Caco-2 (cell line): ENCODE measurements at regions not wholly inside any gene's neighbourhood (a gene's known extent, or its start where the extent isn't known, plus 50 kb on each side); places are given as distances from the start of the nearest gene placed in this dataset.

ENCODE experiments used
- BruUV-seq: library from RNA; stranded (reverse); fragments of 400-500 nt; replicated peaks from 2 replicates; lab custom pipeline; 2021; lab: Mats Ljungman, UMichigan
- CTCF ChIA-PET: fragments of 300-600 bp; sonication (Branson Sonifier 250); formaldehyde crosslinking; loops from one replicate; lab custom pipeline; 2022; ENCODE audit warnings: antibody characterized with exemption; lab: Charles Lee
- POLR2A ChIA-PET: fragments of 300-600 bp; sonication (Branson Sonifier 250); formaldehyde crosslinking; loops from one replicate; lab custom pipeline; 2022; ENCODE audit warnings: antibody characterized with exemption; lab: Charles Lee
- DNase-seq, 2 experiments: peaks; one replicate each; pipeline versions ENCODE4 v3.0.0 to v3.0.0-alpha.2; 2020 to 2022
- H3K27me3 ChIP-seq: replicated peaks from 2 replicates; pipeline ENCODE4 v1.6.0; 2011; ENCODE audit warnings: low read length; ENCODE audit not compliant: control insufficient read depth, insufficient read depth
- H3K36me3 ChIP-seq: 2 replicates; pipeline ENCODE4 v1.5.1; 2011; ENCODE audit warnings: low read length; ENCODE audit not compliant: control insufficient read depth, insufficient read depth
- H3K4me1 ChIP-seq: fragments of 250-450 bp; sonication (Bioruptor Pico); 2 replicates; pipeline ENCODE4 v1.5.1; 2020; ENCODE audit warnings: mild to moderate bottlenecking
- H3K4me3 ChIP-seq: 2 replicates; pipeline ENCODE4 v1.5.1; 2011; ENCODE audit warnings: low read depth, mild to moderate bottlenecking, control low read depth, low read length
- H3K9me3 ChIP-seq: fragments of 250-450 bp; sonication (Bioruptor Pico); 2 replicates; pipeline ENCODE4 v1.5.1; 2020; ENCODE audit warnings: mild to moderate bottlenecking, moderate library complexity
- H3K27ac Mint-ChIP-seq: one replicate; pipeline ENCODE4 v1.8.0; 2022; ENCODE audit warnings: mixed read lengths; ENCODE audit not compliant: unreplicated experiment
- H3K27me3 Mint-ChIP-seq: one replicate; pipeline ENCODE4 v1.8.0; 2022; ENCODE audit warnings: mixed read lengths; ENCODE audit not compliant: insufficient read depth, unreplicated experiment
- H3K36me3 Mint-ChIP-seq: one replicate; pipeline ENCODE4 v1.8.0; 2022; ENCODE audit warnings: mild to moderate bottlenecking, mixed read lengths; ENCODE audit not compliant: insufficient read depth, unreplicated experiment
- H3K4me1 Mint-ChIP-seq: one replicate; pipeline ENCODE4 v1.8.0; 2022; ENCODE audit warnings: low read depth, mixed read lengths; ENCODE audit not compliant: unreplicated experiment
- H3K4me3 Mint-ChIP-seq: one replicate; pipeline ENCODE4 v1.8.0; 2022; ENCODE audit warnings: mild to moderate bottlenecking, moderate library complexity, mixed read lengths; ENCODE audit not compliant: unreplicated experiment
- H3K9me3 Mint-ChIP-seq: one replicate; pipeline ENCODE4 v1.8.0; 2022; ENCODE audit warnings: mixed read lengths; ENCODE audit not compliant: unreplicated experiment
- CTCF ChIP-seq, 2 experiments: fragments of 200-600 bp in 1 of 2; IDR thresholded peaks; 1 replicate in 1 of 2; 2 replicates in 1 of 2; pipeline versions ENCODE4 v1.5.1 to v1.8.0; 2011 to 2022; ENCODE audit warnings: antibody characterized with exemption in 1 of 2, control low read depth in 1 of 2, inconsistent platforms in 1 of 2, low read depth in 1 of 2, low read length in 1 of 2, mild to moderate bottlenecking in 1 of 2, moderate library complexity in 1 of 2; ENCODE audit not compliant: insufficient read depth in 1 of 2, severe bottlenecking in 1 of 2, unreplicated experiment in 1 of 2
- intact Hi-C: fragments of 100-400 bp; cut with micrococcal nuclease; formaldehyde crosslinking; loops from one replicate; pipeline ENCODE4 v1.10.0; 2022; ENCODE audit not compliant: unreplicated experiment

- no peaks in the 10 kb centered on the region for H3K9me3 ChIP-seq
- H3K4me3 Mint-ChIP-seq = no peak overlapping the region
- no peaks in the 10 kb centered on the region for H3K36me3 Mint-ChIP-seq
- H3K27me3 Mint-ChIP-seq = no peaks in the 10 kb centered on the region
- no peaks in the 10 kb centered on the region for H3K4me1 ChIP-seq
- ChIA-PET POLR2A (no interaction called here), CTCF (no interaction called here)
- TF ChIP-seq CTCF (IDR thresholded peaks at IDR 0.05; ENCODE audit: insufficient read depth in 1 of 2, low read depth in 1 of 2, low read length in 1 of 2, severe bottlenecking in 1 of 2, unreplicated experiment in 1 of 2) = no peak
- H3K4me1 Mint-ChIP-seq = no peaks in the 10 kb centered on the region
- H3K27me3 ChIP-seq = no peaks in the 10 kb centered on the region
- H3K36me3 ChIP-seq = no peaks in the 10 kb centered on the region
- no TSS peak for BruUV-seq
- DNase-seq = no peak
- no peak overlapping the region for H3K4me3 ChIP-seq
- no peak overlapping the region for H3K27ac Mint-ChIP-seq
- intact Hi-C loops = no loop called here
- H3K9me3 Mint-ChIP-seq = no peaks in the 10 kb centered on the region
These were observed 339.2 kb downstream of the TENT5A start for GRCh38 chr6:81413306-81413705.

GRCh38 chr6:81401970-81402690 is 350.4 kb downstream of the TENT5A start:
- no peak overlapping the region for H3K4me3 Mint-ChIP-seq
- Histone ChIP-seq H3K9me3 (no peaks in the 10 kb centered on the region), H3K27me3 (no peaks in the 10 kb centered on the region), H3K4me1 (no peaks in the 10 kb centered on the region), H3K4me3 (no peak overlapping the region), H3K36me3 (no peaks in the 10 kb centered on the region)
- intact Hi-C loops = no loop called here
- DNase-seq = no peak
- BruUV-seq = no TSS peak
- TF ChIP-seq CTCF (IDR thresholded peaks at IDR 0.05; ENCODE audit: insufficient read depth in 1 of 2, low read depth in 1 of 2, low read length in 1 of 2, severe bottlenecking in 1 of 2, unreplicated experiment in 1 of 2) = no peak
- ChIA-PET POLR2A (no interaction called here), CTCF (no interaction called here)
- no peaks in the 10 kb centered on the region for H3K36me3 Mint-ChIP-seq
- no peak overlapping the region for H3K27ac Mint-ChIP-seq
- no peaks in the 10 kb centered on the region for H3K9me3 Mint-ChIP-seq
- H3K4me1 Mint-ChIP-seq = no peaks in the 10 kb centered on the region
- H3K27me3 Mint-ChIP-seq = no peaks in the 10 kb centered on the region

GRCh38 chr6:81396916-81397315 is 355.6 kb downstream of the TENT5A start:
- DNase-seq = no peak
- Histone ChIP-seq H3K4me1 (no peaks in the 10 kb centered on the region), H3K9me3 (peaks cover 6% of the 10 kb centered on the region), H3K36me3 (no peaks in the 10 kb centered on the region), H3K27me3 (no peaks in the 10 kb centered on the region), H3K4me3 (no peak overlapping the region)
- CTCF ChIA-PET = no interaction called here
- Mint-ChIP-seq H3K27ac (no peak overlapping the region), H3K4me1 (no peaks in the 10 kb centered on the region), H3K4me3 (no peak overlapping the region), H3K27me3 (no peaks in the 10 kb centered on the region), H3K9me3 (peaks cover 27% of the 10 kb centered on the region), H3K36me3 (no peaks in the 10 kb centered on the region)
- intact Hi-C loops = no loop called here
- POLR2A ChIA-PET = no interaction called here
- no peak for TF ChIP-seq CTCF (IDR thresholded peaks at IDR 0.05; ENCODE audit: insufficient read depth in 1 of 2, low read depth in 1 of 2, low read length in 1 of 2, severe bottlenecking in 1 of 2, unreplicated experiment in 1 of 2)
- BruUV-seq = no TSS peak
